Right lobe of liver (tissue), 4 donors: ENCODE measurements at regions not wholly inside any gene's neighbourhood (a gene's known extent, or its start where the extent isn't known, plus 50 kb on each side); places are given as distances from the start of the nearest gene placed in this dataset.

Source experiments
- CTCF ChIP-seq, 4 donors: fragments of 200-600 bp in 3 of 4; fragments of 450-650 bp in 1 of 4; IDR thresholded peaks; one replicate each; pipeline versions ENCODE4 v1.5.1 to v1.8.0; 2016 to 2022; ENCODE audit warnings: antibody characterized with exemption in 4 of 4, mild to moderate bottlenecking in 2 of 4
- POLR2A ChIP-seq: fragments of 450-650 bp; IDR thresholded peaks from one replicate; pipeline ENCODE4 v1.6.1; 2017; ENCODE audit warnings: antibody characterized with exemption, mild to moderate bottlenecking
- donor health status: DM: no; HTN: no; CAD: no.
- donor health status: DM: no; HTN: no; CAD: no.
- donor health status: DM: no; HTN: yes; CAD: no.

- TF ChIP-seq CTCF (IDR thresholded peaks at IDR 0.05) (no peak), POLR2A (no peak)
These were observed 70.8 kb upstream of the SIM2 start for GRCh38 chr21:36628106-36628505.
